Upper lobe of left lung (tissue), 4 donors: ENCODE measurements at regions not wholly inside any gene's neighbourhood (a gene's known extent, or its start where the extent isn't known, plus 50 kb on each side); places are given as distances from the start of the nearest gene placed in this dataset.

Experiments
- CTCF ChIP-seq, 6 experiments: fragments of 450-650 bp in 4 of 6; fragments of 200-600 bp in 2 of 6; sonication (generic) in 2 of 6; IDR thresholded peaks; one replicate each; pipeline ENCODE4 v1.5.1; 2016 to 2019; ENCODE audit warnings: antibody characterized with exemption in 6 of 6
- POLR2AphosphoS5 ChIP-seq, 2 donors: sonication (generic); formaldehyde crosslinking; IDR thresholded peaks; one replicate each; pipeline ENCODE4 v1.5.1; 2017; ENCODE audit warnings: antibody characterized with exemption in 2 of 2

DNA sequence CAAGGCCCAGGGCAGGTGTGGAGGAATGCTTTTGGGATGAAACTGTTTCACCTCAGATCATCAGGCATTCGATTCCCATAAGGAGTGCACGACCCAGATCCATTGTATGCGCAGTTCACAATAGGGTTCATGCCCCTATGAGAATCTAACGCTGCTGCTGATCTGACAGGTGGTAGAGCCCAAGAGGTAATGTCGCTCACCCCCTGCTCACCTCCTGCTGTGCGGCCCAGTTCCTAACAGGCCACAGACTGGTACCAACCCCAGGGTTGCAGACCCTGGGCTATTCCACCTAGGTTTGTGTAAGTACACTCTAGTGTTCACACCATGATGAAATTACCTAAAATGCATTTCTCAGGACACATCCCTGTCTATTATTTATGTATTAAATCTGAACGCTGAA lies 72.5 kb downstream of the COPS8 start:
- TF ChIP-seq CTCF (IDR thresholded peaks at IDR 0.05) (no peak), POLR2AphosphoS5 (IDR thresholded peaks at IDR 0.05) (no peak)
